B cell (primary cell): ENCODE measurements at regions not wholly inside any gene's neighbourhood (a gene's known extent, or its start where the extent isn't known, plus 50 kb on each side); places are given as distances from the start of the nearest gene placed in this dataset.
"Not testable (repeated sequence)": the region's sequence is repeated elsewhere in the genome, so short reads cannot be mapped to it uniquely, and the experiment has no call there.

Experiments
- ATAC-seq: fragments of 200-7000 bp; cut with Tn5 transposase; one replicate; pipeline ENCODE4 v1.10.0; 2021; ENCODE audit warnings: low read depth, mild to moderate bottlenecking, moderate number of reproducible peaks, moderate library complexity
- CTCF ChIA-PET: fragments of 350-600 bp; sonication (Branson Sonifier 250); formaldehyde crosslinking; loops from one replicate; lab custom pipeline; 2021; ENCODE audit warnings: antibody characterized with exemption, inconsistent platforms; lab: Charles Lee
- POLR2A ChIA-PET: fragments of 350-600 bp; sonication (Branson Sonifier 250); formaldehyde crosslinking; loops from one replicate; lab custom pipeline; 2021; ENCODE audit warnings: antibody characterized with exemption; lab: Charles Lee
- DNase-seq: peaks from one replicate; pipeline ENCODE4 v3.0.0; 2013
- H2AFZ ChIP-seq: 2 replicates; pipeline ENCODE4 v1.6.1; 2012; ENCODE audit warnings: mild to moderate bottlenecking, low read depth, low read length; ENCODE audit not compliant: insufficient read depth, poor library complexity, severe bottlenecking
- H3K27ac ChIP-seq, 2 donors: 1 replicate in 1 of 2; 2 replicates in 1 of 2; pipeline ENCODE4 v1.5.1; 2012 to 2013; ENCODE audit warnings: low read length in 2 of 2, mild to moderate bottlenecking in 2 of 2, moderate library complexity in 1 of 2
- H3K27me3 ChIP-seq, 4 experiments: fragments of 200-600 bp in 1 of 4; sonication (generic) in 1 of 4; replicated peaks in 1 of 4; 1 replicate in 2 of 4; 2 replicates in 2 of 4; pipeline versions ENCODE4 v1.6.1 to v1.7.0; 2013 to 2016; ENCODE audit warnings: low read length in 3 of 4, mild to moderate bottlenecking in 2 of 4, mixed read lengths in 1 of 4, moderate library complexity in 1 of 4; ENCODE audit not compliant: insufficient read depth in 4 of 4, control insufficient read depth in 3 of 4; ENCODE audit errors: control extremely low read depth in 1 of 4
- H3K36me3 ChIP-seq, 2 experiments: replicated peaks in 1 of 2; 1 replicate in 1 of 2; 2 replicates in 1 of 2; pipeline versions ENCODE4 v1.6.1 to v1.7.1; 2013; ENCODE audit warnings: low read length in 1 of 2; ENCODE audit not compliant: insufficient read depth in 2 of 2, control insufficient read depth in 1 of 2; ENCODE audit errors: control extremely low read depth in 1 of 2, extremely low read depth in 1 of 2
- H3K4me1 ChIP-seq, 2 donors: fragments of 200-600 bp in 1 of 2; sonication (generic) in 1 of 2; 1 replicate in 1 of 2; 2 replicates in 1 of 2; pipeline versions ENCODE4 v1.5.1 to v1.6.1; 2013 to 2017; ENCODE audit warnings: low read length in 2 of 2; ENCODE audit not compliant: control insufficient read depth in 2 of 2, insufficient read depth in 2 of 2
- H3K4me2 ChIP-seq: replicated peaks from 2 replicates; pipeline ENCODE3; 2012; ENCODE audit warnings: mild to moderate bottlenecking, low read depth, low read length; ENCODE audit not compliant: poor library complexity, severe bottlenecking
- H3K4me3 ChIP-seq, 5 experiments: fragments of 200-600 bp in 1 of 5; sonication (generic) in 1 of 5; 1 replicate in 3 of 5; 2 replicates in 2 of 5; pipeline versions ENCODE4 v1.5.1 to v1.7.0; 2011 to 2016; ENCODE audit warnings: low read length in 4 of 5, mild to moderate bottlenecking in 4 of 5, low read depth in 2 of 5, control low read depth in 1 of 5, moderate library complexity in 1 of 5; ENCODE audit not compliant: insufficient read depth in 1 of 5; ENCODE audit errors: control extremely low read depth in 1 of 5, extremely low read depth in 1 of 5
- H3K79me2 ChIP-seq: fragments of 200-600 bp; sonication (generic); one replicate; pipeline ENCODE4 v1.6.0; 2016; ENCODE audit warnings: low read length; ENCODE audit not compliant: control insufficient read depth, insufficient read depth
- H3K9ac ChIP-seq: fragments of 200-600 bp; sonication (generic); 2 replicates; pipeline ENCODE4 v1.6.1; 2017; ENCODE audit warnings: mild to moderate bottlenecking, low read length, moderate library complexity
- H3K9me3 ChIP-seq, 3 donors: one replicate each; pipeline versions ENCODE4 v1.6.1 to v1.7.1; 2013; ENCODE audit warnings: low read length in 2 of 3; ENCODE audit not compliant: control insufficient read depth in 2 of 3, insufficient read depth in 1 of 3; ENCODE audit errors: control extremely low read depth in 1 of 3
- H4K20me1 ChIP-seq: 2 replicates; pipeline ENCODE4 v1.6.0; 2012; ENCODE audit warnings: mild to moderate bottlenecking, low read length; ENCODE audit not compliant: insufficient read depth, control insufficient read depth, poor library complexity, severe bottlenecking
- H3K27ac Mint-ChIP-seq: one replicate; pipeline ENCODE4 v1.8.0; 2021; ENCODE audit warnings: mixed read lengths
- H3K27me3 Mint-ChIP-seq: one replicate; pipeline ENCODE4 v1.8.0; 2021; ENCODE audit warnings: mixed read lengths
- H3K4me1 Mint-ChIP-seq: one replicate; pipeline ENCODE4 v1.8.0; 2021; ENCODE audit warnings: mixed read lengths
- H3K4me3 Mint-ChIP-seq: one replicate; pipeline ENCODE4 v1.8.0; 2021; ENCODE audit warnings: mixed read lengths
- H3K9me3 Mint-ChIP-seq: one replicate; pipeline ENCODE4 v1.8.0; 2022; ENCODE audit warnings: mixed read lengths; ENCODE audit not compliant: insufficient read depth
- whole genome bisulfite sequencing: methylation state at CpG from one replicate; pipeline ENCODE4 v1.1.5; 2013; ENCODE audit warnings: missing lambda C conversion rate; ENCODE audit not compliant: insufficient coverage; 5-methylcytosine and 5-hydroxymethylcytosine counted together
- intact Hi-C: fragments of 100-400 bp; cut with micrococcal nuclease; formaldehyde crosslinking; loops from one replicate; pipeline ENCODE4 v1.10.0; 2022

- H3K9me3 ChIP-seq, H3K4me2 ChIP-seq, H3K27me3 ChIP-seq, POLR2A ChIA-PET, H3K27ac Mint-ChIP-seq, H3K79me2 ChIP-seq, H3K9ac ChIP-seq, ATAC-seq, H3K4me1 Mint-ChIP-seq, H3K9me3 Mint-ChIP-seq, intact Hi-C loops, H3K36me3 ChIP-seq, CTCF ChIA-PET, H3K4me3 Mint-ChIP-seq, DNase-seq, H3K27me3 Mint-ChIP-seq, H3K4me3 ChIP-seq, H3K27ac ChIP-seq, H4K20me1 ChIP-seq, H2AFZ ChIP-seq, H3K4me1 ChIP-seq: not testable (repeated sequence)
- WGBS, result 90% methylated on average over 5 of the region's 9 CpGs
Observed at GRCh38 chr16:29273298-29274054, 133.0 kb downstream of the NPIPB11 start.

GRCh38 chr16:29271721-29272675 is 134.5 kb downstream of the NPIPB11 start:
- H3K9ac ChIP-seq, H3K79me2 ChIP-seq, DNase-seq, H3K4me2 ChIP-seq, H3K4me3 Mint-ChIP-seq, H3K27ac ChIP-seq, H3K4me1 Mint-ChIP-seq, H3K27ac Mint-ChIP-seq, H3K4me1 ChIP-seq, H3K9me3 Mint-ChIP-seq, POLR2A ChIA-PET, ATAC-seq, CTCF ChIA-PET, intact Hi-C loops, H2AFZ ChIP-seq, H4K20me1 ChIP-seq, H3K27me3 ChIP-seq, H3K27me3 Mint-ChIP-seq, H3K4me3 ChIP-seq, H3K36me3 ChIP-seq, H3K9me3 ChIP-seq: not testable (repeated sequence)
- 97% methylated on average over 14 of the region's 19 CpGs for WGBS

- POLR2A ChIA-PET, H3K4me1 ChIP-seq, ATAC-seq, H3K4me3 Mint-ChIP-seq, DNase-seq, H2AFZ ChIP-seq, H3K9me3 Mint-ChIP-seq, H3K9me3 ChIP-seq, H4K20me1 ChIP-seq, CTCF ChIA-PET, intact Hi-C loops, H3K4me2 ChIP-seq, H3K27me3 Mint-ChIP-seq, H3K4me3 ChIP-seq, H3K79me2 ChIP-seq, H3K4me1 Mint-ChIP-seq, H3K27me3 ChIP-seq, H3K27ac Mint-ChIP-seq, H3K9ac ChIP-seq, H3K27ac ChIP-seq, H3K36me3 ChIP-seq: not testable (repeated sequence)
Observed at GRCh38 chr16:29270923-29271322, 135.6 kb downstream of the NPIPB11 start.

GRCh38 chr16:29270033-29270432 is 136.5 kb downstream of the NPIPB11 start:
- DNase-seq, intact Hi-C loops, H3K27me3 Mint-ChIP-seq, H3K4me3 Mint-ChIP-seq, H3K27ac ChIP-seq, H2AFZ ChIP-seq, H3K79me2 ChIP-seq, H3K27me3 ChIP-seq, H3K9ac ChIP-seq, H3K4me1 Mint-ChIP-seq, H3K27ac Mint-ChIP-seq, H3K36me3 ChIP-seq, H3K4me3 ChIP-seq, ATAC-seq, POLR2A ChIA-PET, H4K20me1 ChIP-seq, H3K9me3 Mint-ChIP-seq, H3K4me2 ChIP-seq, CTCF ChIA-PET, H3K9me3 ChIP-seq, H3K4me1 ChIP-seq: not testable (repeated sequence)
